GDM1 (cell line): ENCODE measurements at regions not wholly inside any gene's neighbourhood (a gene's known extent, or its start where the extent isn't known, plus 50 kb on each side); places are given as distances from the start of the nearest gene placed in this dataset.

Experiments used
- DNase-seq: peaks from one replicate; lab custom pipeline; 2025; lab: John Stamatoyannopoulos, UW

GRCh38 chr12:19957308-19958125 is 410.8 kb upstream of the PDE3A start:
- DNase-seq, result no peak

- DNase-seq, result no peak
Measured at GRCh38 chr12:19958389-19958788, 409.9 kb upstream of the PDE3A start.

- no peak for DNase-seq
Measured at GRCh38 chr12:19959353-19959752, 409.0 kb upstream of the PDE3A start.

- no peak for DNase-seq
Measured at GRCh38 chr12:19960527-19960926, 407.8 kb upstream of the PDE3A start.

- no peak for DNase-seq
Measured at GRCh38 chr12:19962192-19962591, 406.1 kb upstream of the PDE3A start.

GRCh38 chr12:19963972-19964371 is 404.4 kb upstream of the PDE3A start:
- no peak for DNase-seq

GRCh38 chr12:19964549-19964948 is 403.8 kb upstream of the PDE3A start:
- no peak for DNase-seq

- DNase-seq, result no peak
Measured at GRCh38 chr12:19965196-19966038, 402.9 kb upstream of the PDE3A start.

GRCh38 chr12:19967001-19967400 is 401.3 kb upstream of the PDE3A start:
- DNase-seq, result no peak

- no peak for DNase-seq
Measured at GRCh38 chr12:19967431-19967830, 400.9 kb upstream of the PDE3A start.

- DNase-seq, result no peak
Measured at GRCh38 chr12:19970116-19970515, 398.2 kb upstream of the PDE3A start.

- DNase-seq, result no peak
Measured at GRCh38 chr12:19970821-19971220, 397.5 kb upstream of the PDE3A start.

- DNase-seq, result no peak
Measured at GRCh38 chr12:19971361-19972280, 396.7 kb upstream of the PDE3A start.

- DNase-seq, result no peak
Measured at GRCh38 chr12:19972325-19973288, 395.7 kb upstream of the PDE3A start.

- no peak for DNase-seq
Measured at GRCh38 chr12:19978193-19978592, 390.1 kb upstream of the PDE3A start.

GRCh38 chr12:19979584-19979983 is 388.8 kb upstream of the PDE3A start:
- no peak for DNase-seq

- DNase-seq, result no peak
Measured at GRCh38 chr12:19981944-19982343, 386.4 kb upstream of the PDE3A start.

- DNase-seq, result no peak
Measured at GRCh38 chr12:19988001-19988400, 380.3 kb upstream of the PDE3A start.

- no peak for DNase-seq
Measured at GRCh38 chr12:19988459-19988873, 379.9 kb upstream of the PDE3A start.

- no peak for DNase-seq
Measured at GRCh38 chr12:19988948-19989347, 379.4 kb upstream of the PDE3A start.

- DNase-seq, result no peak
Measured at GRCh38 chr12:19991146-19991545, 377.2 kb upstream of the PDE3A start.
